HG03175 (cell line): ENCODE measurements at regions not wholly inside any gene's neighbourhood (a gene's known extent, or its start where the extent isn't known, plus 50 kb on each side); places are given as distances from the start of the nearest gene placed in this dataset.

Source experiments
- ATAC-seq: cut with Tn5 transposase; IDR thresholded peaks from one replicate; pipeline ENCODE4 v1.9.1; 2021; ENCODE audit warnings: mild to moderate bottlenecking, moderate library complexity; ENCODE audit not compliant: unreplicated experiment

GRCh38 chr1:9419369-9420041 lies 119.8 kb upstream of the SLC25A33 start:
- no peak for ATAC-seq

DNA sequence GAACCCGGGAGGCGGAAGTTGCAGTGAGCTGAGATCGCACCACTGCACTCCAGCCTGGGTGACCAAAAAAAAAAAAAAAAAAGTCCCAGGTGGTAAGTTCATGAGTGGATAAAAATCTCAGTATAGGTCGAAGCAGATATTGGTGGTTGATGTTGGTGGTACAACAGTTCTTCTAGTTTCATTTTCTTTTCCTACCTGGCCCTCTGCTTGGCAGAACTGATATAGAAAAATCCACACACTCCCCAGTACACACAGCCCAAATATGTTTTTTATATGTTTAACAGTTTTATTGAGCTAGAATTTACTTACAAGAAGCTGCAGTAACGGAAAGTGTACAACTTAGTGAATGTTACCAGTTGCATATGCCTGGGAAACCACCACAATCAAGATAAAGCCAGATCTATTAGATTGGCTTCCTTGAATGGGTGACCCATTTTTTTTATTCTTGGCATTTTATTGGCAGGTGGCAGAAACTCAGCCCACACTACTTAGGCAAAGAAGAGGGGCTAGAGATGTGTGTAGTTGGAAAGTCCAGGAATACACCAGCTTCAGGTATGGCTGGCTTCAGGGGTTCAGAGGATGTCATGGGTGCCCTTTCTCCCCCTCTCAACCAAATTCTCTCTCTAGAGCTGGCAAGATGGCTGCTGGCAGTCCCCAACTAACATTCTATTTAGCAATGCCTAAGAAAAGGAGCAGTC lies 118.3 kb upstream of the SLC25A33 start:
- ATAC-seq, result no peak

GRCh38 chr1:9421533-9421873 lies 117.8 kb upstream of the SLC25A33 start:
- no peak for ATAC-seq

- ATAC-seq, result no peak
Measured at GRCh38 chr1:9422321-9422720, 116.9 kb upstream of the SLC25A33 start.

DNA sequence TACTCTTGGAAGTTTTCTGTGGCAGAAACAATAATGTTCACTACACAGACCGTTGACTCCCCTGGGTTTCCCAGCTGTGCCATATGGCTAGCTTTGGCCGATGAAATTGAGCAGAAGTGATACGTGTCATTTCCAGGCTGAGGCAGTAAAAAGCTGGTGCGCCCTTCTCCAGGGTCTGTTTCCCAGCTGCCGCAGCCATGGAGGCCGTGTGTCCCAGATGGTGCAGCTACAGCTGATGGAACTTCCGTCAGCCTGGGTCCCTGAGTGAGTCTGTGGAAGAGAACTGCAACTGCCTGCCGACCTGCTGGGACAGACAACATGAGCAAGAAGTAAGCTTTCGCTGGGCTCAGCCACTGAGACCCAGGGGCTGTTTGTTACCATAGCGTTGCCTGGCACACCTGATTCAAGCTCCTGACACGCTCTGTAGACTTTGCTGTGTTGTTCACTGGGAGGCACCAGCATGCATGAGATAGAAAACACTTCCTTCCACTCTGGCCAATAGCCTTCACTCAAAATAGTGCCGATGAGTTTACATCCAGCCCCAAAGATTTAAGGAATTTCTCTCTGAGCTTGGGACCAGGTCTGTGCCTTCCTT lies 116.3 kb upstream of the SLC25A33 start:
- no peak for ATAC-seq

GRCh38 chr1:9424261-9424660 lies 115.0 kb upstream of the SLC25A33 start:
- no peak for ATAC-seq

DNA sequence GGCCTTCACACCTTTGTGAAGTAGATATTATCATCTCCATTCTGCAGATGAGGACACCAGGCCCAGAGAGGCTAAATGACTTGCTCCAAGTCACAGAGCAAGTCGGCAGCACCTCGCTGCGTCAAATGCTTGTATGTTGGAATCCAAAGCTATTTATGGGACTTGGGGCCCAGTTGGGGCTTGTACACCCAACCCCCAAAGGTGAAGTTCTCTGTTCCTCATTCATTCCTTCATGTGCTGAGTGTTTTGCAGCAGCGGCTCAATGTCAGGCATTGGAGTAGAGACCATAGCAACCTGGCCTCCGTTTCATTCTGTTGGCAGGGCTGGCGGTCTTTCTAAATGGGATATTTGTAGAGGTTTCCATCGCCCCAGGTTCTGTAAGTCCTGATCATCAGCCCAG lies 113.4 kb upstream of the SLC25A33 start:
- peak; percentile 15 for ATAC-seq

DNA sequence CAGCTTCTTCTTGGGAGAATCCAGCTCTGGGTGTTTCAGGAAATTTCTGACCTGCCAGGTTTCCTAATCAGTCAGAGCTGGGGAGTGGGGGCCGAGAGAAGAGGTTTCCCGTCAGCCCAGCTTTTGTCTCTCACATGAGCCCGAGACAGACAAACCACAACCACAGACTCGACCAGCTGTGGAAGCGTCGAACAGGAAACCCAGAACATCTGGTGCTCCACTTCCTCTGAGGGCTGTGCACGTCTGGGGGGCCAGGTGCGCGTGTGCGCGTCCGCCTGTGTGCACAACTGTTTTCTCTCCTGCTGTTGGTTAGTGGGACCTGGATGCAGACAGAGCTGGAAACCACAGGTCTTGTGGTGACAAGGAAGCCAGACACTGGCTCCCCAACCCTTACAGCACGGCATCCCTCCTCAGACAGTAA lies 113.0 kb upstream of the SLC25A33 start:
- ATAC-seq, result peak; percentile 72

DNA sequence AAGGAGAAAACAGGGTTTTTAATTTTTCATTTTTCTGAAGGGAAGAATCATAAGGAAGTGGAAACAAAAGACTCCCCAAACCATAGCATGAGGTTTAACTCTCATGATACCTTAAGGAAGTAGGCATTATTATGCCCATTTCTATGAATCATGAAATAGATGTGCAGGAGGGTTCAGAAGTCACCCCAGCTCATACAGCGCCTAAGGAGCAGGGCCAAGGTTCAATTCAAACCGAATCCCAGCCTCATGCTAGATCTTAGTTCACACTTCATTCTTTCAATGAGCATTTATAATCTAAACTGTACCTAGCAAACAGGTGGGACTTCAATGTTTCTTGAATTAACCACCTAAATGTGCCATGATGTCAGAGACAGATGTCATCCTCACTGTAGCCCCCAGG lies 111.9 kb upstream of the SLC25A33 start:
- no peak for ATAC-seq

DNA sequence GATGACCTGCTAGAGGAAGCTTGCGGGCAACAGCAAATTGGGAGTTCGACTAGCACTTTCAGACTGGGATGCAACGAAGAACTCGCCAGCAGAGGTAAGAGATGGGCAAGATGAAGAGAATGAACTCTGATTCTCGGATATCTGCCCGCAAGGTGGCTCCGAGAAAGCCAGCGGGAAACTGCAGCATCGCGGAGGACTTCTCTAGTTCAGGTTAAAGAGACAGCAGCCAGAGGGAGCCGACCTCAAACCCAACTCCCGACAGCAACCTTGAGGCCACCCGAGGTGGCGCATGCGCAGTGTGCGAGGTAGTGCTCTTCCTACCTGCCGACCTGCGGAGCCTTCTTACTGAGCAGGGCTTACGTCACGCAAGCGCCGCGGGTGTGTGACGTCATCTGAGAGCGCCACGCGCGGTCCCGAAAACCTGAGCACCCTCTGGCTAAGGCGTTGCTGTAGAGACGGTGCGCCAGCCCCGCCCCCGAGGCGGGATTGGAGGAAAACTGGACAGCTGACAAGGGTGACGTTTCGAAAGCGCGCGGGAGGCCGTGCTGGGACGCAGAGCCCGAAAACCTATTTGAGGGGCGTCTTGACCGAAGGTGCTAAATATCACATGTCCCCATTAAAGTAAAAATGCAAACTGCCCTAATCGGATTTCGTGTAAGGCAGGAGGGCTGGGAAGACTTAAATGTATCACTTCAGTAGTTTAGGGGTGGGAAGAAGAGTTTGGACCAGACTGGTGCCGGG lies 110.5 kb upstream of the SLC25A33 start:
- ATAC-seq, result peak; percentile 68

DNA sequence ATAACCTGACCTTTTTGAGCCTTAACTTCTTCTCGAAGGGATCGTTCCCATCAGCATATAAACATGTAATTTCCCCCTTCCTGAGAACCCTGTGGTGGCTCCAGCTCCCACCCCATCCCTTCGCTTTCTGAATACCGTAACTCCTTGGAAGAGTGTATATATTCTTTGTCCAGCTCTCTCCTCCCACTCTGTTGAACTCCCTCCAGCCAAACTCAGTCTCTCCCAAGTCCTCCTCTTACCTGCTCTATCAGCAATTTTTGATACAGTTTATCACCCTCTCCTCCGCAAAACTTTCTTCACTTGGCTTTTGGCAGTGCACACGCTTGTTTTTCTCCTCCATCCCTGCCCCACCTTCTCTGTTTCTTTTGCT lies 109.9 kb upstream of the SLC25A33 start:
- no peak for ATAC-seq

- no peak for ATAC-seq
Measured at GRCh38 chr1:9434247-9435152, 104.8 kb upstream of the SLC25A33 start.

- ATAC-seq, result no peak
Measured at GRCh38 chr1:9435153-9435636, 104.1 kb upstream of the SLC25A33 start.

GRCh38 chr1:9435854-9436640 lies 103.2 kb upstream of the SLC25A33 start:
- no peak for ATAC-seq

- ATAC-seq, result no peak
Measured at GRCh38 chr1:9437961-9438430, 101.3 kb upstream of the SLC25A33 start.

DNA sequence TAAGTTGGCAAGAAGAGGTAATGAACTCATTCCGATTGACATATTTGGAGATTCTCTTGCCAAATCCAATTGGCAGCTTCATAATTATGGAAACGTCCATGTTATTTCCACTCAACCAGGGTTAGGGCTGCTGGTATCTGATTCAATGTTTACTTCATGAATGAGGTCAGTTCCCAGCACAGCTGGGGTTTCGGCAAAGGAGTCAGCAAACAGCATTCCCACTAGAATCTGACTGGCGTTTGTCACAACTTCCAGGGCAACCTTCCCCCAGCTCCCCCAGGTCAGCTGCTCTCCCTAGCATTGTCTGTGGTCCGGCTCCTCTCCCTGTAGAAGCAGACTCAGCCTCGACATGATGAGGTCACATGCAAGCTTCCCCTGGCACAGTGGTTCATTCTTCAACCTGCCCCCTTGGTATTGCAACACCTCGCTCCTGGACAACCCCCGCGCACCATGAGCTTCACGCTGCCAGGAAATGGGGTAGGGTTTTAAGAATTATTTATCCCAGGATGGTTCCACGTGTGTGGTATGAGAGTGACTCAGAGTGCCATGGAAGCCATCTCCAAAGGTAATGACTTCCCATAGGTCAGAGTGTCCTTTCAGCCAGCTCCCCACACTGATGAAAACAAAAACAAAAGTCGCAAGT lies 100.7 kb upstream of the SLC25A33 start:
- ATAC-seq, result no peak

DNA sequence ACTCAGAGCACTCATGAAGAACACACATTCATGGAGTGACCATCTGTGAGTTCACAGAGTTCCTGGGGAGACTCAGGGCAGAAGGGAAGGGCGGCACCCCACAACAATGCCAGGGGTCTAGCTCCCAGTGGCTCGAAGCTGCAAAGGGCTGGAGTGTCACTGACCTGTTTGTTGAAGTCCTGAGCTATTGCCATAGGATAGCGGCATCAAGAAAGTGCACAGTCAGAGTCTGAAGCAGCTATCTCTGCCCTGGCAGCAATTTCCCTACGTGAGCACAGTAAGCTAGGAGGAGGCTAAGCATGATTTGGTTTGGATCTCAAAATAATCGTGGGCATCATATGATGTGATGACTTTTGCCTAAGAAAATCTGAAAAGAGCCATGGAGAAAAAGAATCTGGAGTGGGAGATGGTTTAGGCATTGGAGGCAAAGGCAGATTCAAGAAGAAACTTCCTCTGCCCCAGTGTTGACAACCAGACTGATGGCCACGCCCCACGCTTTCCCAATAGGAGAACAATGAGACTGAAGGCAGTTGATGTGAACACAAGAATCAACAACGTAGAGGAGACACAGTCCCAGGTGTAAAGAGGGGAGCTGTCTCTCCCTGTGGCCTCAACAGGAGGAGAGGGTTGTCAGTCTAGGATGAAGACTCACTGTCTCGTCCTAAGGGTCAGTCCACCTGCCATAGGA lies 100.0 kb upstream of the SLC25A33 start:
- ATAC-seq, result no peak

- ATAC-seq, result no peak
Measured at GRCh38 chr1:9440261-9440660, 99.0 kb upstream of the SLC25A33 start.

GRCh38 chr1:9440763-9441194 lies 98.5 kb upstream of the SLC25A33 start:
- no peak for ATAC-seq
